Progenitor cell of endocrine pancreas (in vitro differentiated cells): ENCODE measurements at regions not wholly inside any gene's neighbourhood (a gene's known extent, or its start where the extent isn't known, plus 50 kb on each side); places are given as distances from the start of the nearest gene placed in this dataset.

Experiments
- DNase-seq: peaks from one replicate; pipeline ENCODE4 v3.0.0; 2021; ENCODE audit warnings: low spot score; ENCODE audit not compliant: unreplicated experiment
- H3K27ac Mint-ChIP-seq: 2 replicates; pipeline ENCODE4 v1.8.0; 2021; ENCODE audit warnings: mild to moderate bottlenecking, moderate library complexity, mixed read lengths
- H3K27me3 Mint-ChIP-seq: 2 replicates; pipeline ENCODE4 v1.8.0; 2021; ENCODE audit warnings: mixed read lengths
- H3K36me3 Mint-ChIP-seq: 2 replicates; pipeline ENCODE4 v1.8.0; 2022; ENCODE audit warnings: mixed read lengths; ENCODE audit not compliant: insufficient read depth
- H3K4me1 Mint-ChIP-seq: 2 replicates; pipeline ENCODE4 v1.8.0; 2021; ENCODE audit warnings: low read depth, mixed read lengths
- H3K4me3 Mint-ChIP-seq: 2 replicates; pipeline ENCODE4 v1.8.0; 2021; ENCODE audit warnings: low read depth, mild to moderate bottlenecking, moderate library complexity, mixed read lengths
- H3K9me3 Mint-ChIP-seq: 2 replicates; pipeline ENCODE4 v1.8.0; 2021; ENCODE audit warnings: low read depth, mixed read lengths
- TF ChIP-seq, protein P1 (sequence below): fragments of 200-600 bp; sonication (generic); IDR thresholded peaks from one replicate; pipeline ENCODE4 v1.5.0; 2021; ENCODE audit warnings: antibody characterized with exemption, mild to moderate bottlenecking; ENCODE audit not compliant: unreplicated experiment

DNA sequence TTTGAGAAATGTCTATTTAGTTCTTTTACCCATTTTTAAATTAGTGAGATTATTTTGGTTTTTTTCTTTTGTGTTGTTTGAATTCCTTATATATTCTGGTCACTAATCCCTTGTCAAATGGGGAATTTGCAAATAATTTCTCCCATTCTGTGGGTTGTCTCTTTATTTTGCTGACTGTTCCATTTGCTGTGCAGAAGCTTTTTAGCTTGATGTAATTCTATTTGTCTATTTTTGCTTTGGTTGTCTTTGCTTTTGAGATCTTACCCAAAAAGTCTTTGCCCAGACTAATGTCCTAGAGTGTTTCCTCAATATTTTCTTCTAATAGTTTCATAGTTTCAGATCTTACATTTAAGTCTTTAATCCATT, 472.9 kb downstream of the TBL1XR1 start:
- H3K27me3 Mint-ChIP-seq, result no peaks in the 10 kb centered on the region
- no peaks in the 10 kb centered on the region for H3K4me1 Mint-ChIP-seq
- H3K27ac Mint-ChIP-seq, result no peak overlapping the region
- DNase-seq, result no peak
- H3K36me3 Mint-ChIP-seq, result no peaks in the 10 kb centered on the region
- TF ChIP-seq, protein P1, sequence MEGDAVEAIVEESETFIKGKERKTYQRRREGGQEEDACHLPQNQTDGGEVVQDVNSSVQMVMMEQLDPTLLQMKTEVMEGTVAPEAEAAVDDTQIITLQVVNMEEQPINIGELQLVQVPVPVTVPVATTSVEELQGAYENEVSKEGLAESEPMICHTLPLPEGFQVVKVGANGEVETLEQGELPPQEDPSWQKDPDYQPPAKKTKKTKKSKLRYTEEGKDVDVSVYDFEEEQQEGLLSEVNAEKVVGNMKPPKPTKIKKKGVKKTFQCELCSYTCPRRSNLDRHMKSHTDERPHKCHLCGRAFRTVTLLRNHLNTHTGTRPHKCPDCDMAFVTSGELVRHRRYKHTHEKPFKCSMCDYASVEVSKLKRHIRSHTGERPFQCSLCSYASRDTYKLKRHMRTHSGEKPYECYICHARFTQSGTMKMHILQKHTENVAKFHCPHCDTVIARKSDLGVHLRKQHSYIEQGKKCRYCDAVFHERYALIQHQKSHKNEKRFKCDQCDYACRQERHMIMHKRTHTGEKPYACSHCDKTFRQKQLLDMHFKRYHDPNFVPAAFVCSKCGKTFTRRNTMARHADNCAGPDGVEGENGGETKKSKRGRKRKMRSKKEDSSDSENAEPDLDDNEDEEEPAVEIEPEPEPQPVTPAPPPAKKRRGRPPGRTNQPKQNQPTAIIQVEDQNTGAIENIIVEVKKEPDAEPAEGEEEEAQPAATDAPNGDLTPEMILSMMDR, result no peak
- peaks cover 13% of the 10 kb centered on the region for H3K9me3 Mint-ChIP-seq
- no peak overlapping the region for H3K4me3 Mint-ChIP-seq

DNA sequence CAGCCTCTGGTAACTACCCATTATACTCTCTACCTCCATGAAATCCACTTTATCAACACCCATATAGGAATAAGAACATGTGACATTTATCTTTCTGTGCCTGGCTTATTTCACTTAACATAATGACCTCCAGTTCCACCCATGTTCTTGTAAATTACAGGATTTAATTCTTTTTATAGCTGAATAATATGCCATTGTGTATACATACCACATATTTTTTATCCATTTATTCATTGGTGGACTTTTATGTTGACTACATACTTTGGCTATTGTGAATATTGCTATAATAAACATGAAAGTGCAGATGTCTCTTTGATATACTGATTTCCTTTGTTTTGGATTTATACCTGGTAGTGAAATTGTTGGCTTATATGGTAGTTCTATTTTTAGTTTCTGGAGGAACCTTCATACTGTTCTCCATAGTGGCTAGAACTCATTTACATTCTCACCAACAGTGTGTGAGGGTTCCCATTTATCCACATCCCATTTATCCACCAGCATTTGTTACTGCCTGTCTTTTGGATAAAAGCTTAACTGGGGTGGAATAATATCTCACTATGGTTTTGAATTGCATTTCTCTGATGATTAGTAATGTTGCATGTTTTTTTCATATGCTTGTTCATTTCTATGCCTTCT, 473.4 kb downstream of the TBL1XR1 start:
- DNase-seq, result no peak
- H3K36me3 Mint-ChIP-seq, result no peaks in the 10 kb centered on the region
- H3K27ac Mint-ChIP-seq, result no peak overlapping the region
- TF ChIP-seq, protein P1, result no peak
- H3K9me3 Mint-ChIP-seq, result peaks cover 13% of the 10 kb centered on the region
- no peak overlapping the region for H3K4me3 Mint-ChIP-seq
- no peaks in the 10 kb centered on the region for H3K4me1 Mint-ChIP-seq
- no peaks in the 10 kb centered on the region for H3K27me3 Mint-ChIP-seq

DNA sequence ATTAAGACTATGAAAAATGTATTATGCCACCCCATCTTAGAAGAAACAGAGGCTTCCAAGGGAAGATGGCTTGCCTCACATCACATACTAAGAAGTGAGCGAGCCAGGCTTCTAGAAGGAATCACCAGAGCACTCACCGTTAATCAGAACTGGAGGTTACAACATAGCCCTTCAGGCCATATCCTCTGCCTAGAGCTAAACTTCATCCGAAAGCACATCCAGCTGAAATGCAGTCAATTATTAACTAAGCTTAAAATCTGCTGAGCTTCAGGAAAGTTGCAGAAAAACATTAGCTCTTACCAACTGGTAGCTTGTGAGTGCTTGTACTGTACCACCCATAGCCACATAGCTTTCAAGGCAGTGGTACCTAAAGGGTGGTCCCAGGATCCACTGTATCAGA, 483.2 kb downstream of the TBL1XR1 start:
- H3K27ac Mint-ChIP-seq, result no peak overlapping the region
- H3K9me3 Mint-ChIP-seq, result no peaks in the 10 kb centered on the region
- H3K27me3 Mint-ChIP-seq, result no peaks in the 10 kb centered on the region
- TF ChIP-seq, protein P1, result no peak
- DNase-seq, result no peak
- no peaks in the 10 kb centered on the region for H3K36me3 Mint-ChIP-seq
- H3K4me3 Mint-ChIP-seq, result no peak overlapping the region
- no peaks in the 10 kb centered on the region for H3K4me1 Mint-ChIP-seq

DNA sequence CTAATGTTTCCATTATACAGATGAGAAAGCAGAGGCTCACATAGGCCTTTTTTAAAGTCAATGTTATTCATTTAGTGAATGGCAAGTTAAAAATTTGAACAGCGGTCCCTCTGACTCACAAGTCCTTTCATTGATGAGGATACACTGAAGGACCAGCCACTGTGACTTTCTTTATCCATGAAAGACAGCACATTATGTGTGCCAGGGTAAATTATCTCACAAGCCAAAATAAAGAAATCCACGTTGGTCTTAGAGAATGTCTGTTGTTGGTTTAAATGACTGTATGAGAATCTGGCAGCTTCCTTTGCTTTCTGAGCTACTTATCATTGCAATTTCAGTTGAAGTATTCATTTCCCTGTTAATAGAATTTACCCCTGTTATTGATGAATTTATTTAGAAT, 485.1 kb downstream of the TBL1XR1 start:
- H3K4me1 Mint-ChIP-seq, result no peaks in the 10 kb centered on the region
- H3K9me3 Mint-ChIP-seq, result peaks cover 9% of the 10 kb centered on the region

DNA sequence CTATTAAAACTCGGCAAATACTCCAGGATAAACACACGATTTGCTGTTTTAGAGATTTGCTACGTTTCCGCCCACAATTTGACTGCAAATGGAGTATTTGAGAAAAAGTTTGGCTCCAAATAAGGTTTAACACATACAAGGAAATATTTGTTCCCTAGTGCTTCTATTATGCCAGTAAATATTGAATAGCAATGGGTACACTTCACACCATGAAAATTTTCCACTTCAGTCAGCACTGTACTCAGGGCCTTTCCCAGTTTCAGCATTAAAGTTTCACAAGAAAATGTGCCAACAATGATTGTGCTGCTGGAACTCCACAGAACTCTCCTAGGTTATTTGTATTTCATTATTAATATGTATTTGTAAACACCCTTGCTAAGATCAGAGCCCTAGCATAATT, 498.0 kb downstream of the TBL1XR1 start:
- H3K9me3 Mint-ChIP-seq, result peaks cover under 1% of the 10 kb centered on the region
- H3K36me3 Mint-ChIP-seq, result peaks cover 1% of the 10 kb centered on the region
- no peak for DNase-seq
- no peak overlapping the region for H3K4me3 Mint-ChIP-seq
- TF ChIP-seq, protein P1, result no peak
- H3K27ac Mint-ChIP-seq, result no peak overlapping the region
- peaks cover 15% of the 10 kb centered on the region for H3K4me1 Mint-ChIP-seq
- H3K27me3 Mint-ChIP-seq, result no peaks in the 10 kb centered on the region

More for the DNA sequence above, 485.1 kb downstream of the TBL1XR1 start:
- H3K36me3 Mint-ChIP-seq, result peaks cover 3% of the 10 kb centered on the region
- no peaks in the 10 kb centered on the region for H3K27me3 Mint-ChIP-seq
- H3K27ac Mint-ChIP-seq, result no peak overlapping the region
- TF ChIP-seq, protein P1, result no peak
- no peak for DNase-seq
- no peak overlapping the region for H3K4me3 Mint-ChIP-seq
